ENCODE measurements at regions not wholly inside any gene's neighbourhood (a gene's known extent, or its start where the extent isn't known, plus 50 kb on each side); places are given as distances from the start of the nearest gene placed in this dataset.

GRCh38 chr2:6787376-6787775 is 78.3 kb downstream of the CMPK2 start:
- no peaks in the 10 kb centered on the region for H3F3A ChIP-seq (replicated peaks; ENCODE audit: insufficient read depth)

More at GRCh38 chr2:6787376-6787775, 78.3 kb downstream of the CMPK2 start:
- Histone ChIP-seq H4K20me1 (ENCODE audit: insufficient read depth) (no peaks in the 10 kb centered on the region), H3K79me2 (ENCODE audit: insufficient read depth) (no peaks in the 10 kb centered on the region), H3K4me3 (ENCODE audit: low read depth in 2 of 2, low read length in 1 of 2) (no peak overlapping the region), H3K9me3 (no peaks in the 10 kb centered on the region), H3K9ac (no peak overlapping the region), H3K36me3 (replicated peaks in 1 of 2; ENCODE audit: control insufficient read depth in 1 of 2, insufficient read depth in 2 of 2, low read length in 1 of 2) (no peaks in the 10 kb centered on the region), H3K9me2 (no peaks in the 10 kb centered on the region), H3K4me1 (ENCODE audit: control insufficient read depth in 1 of 2, insufficient read depth in 2 of 2, low read depth in 1 of 2, low read length in 1 of 2) (peaks cover 0 to 3% of the 10 kb centered on the region in 2 experiments; a peak in 1 of 4 replicates), H3K4me2 (no peak overlapping the region), H3K27ac (ENCODE audit: low read depth in 2 of 2, low read length in 1 of 2) (no peak overlapping the region), H3K27me3 (ENCODE audit: insufficient read depth) (no peaks in the 10 kb centered on the region), H2AFZ (ENCODE audit: low read depth) (no peak overlapping the region)
- WGBS (ENCODE audit: low lambda C conversion rate): 15% methylated on average over 1 of the region's 1 CpG
- ChIA-PET POLR2A (no interaction called here), CTCF (no interaction called here)
- TF ChIP-seq ZBTB33 (IDR thresholded peaks at IDR 0.05; ENCODE audit: borderline replicate concordance, low read depth): no peak
- no peak for TF ChIP-seq MEF2A (IDR thresholded peaks at IDR 0.05; ENCODE audit: borderline replicate concordance, low read depth)
- no peak for TF ChIP-seq RXRA (IDR thresholded peaks at IDR 0.05; ENCODE audit: borderline replicate concordance, low read depth)
- TF ChIP-seq SMC3 (IDR thresholded peaks at IDR 0.05; ENCODE audit: low read depth, low read length): no peak
- no peak for TF ChIP-seq YY1 (IDR thresholded peaks at IDR 0.05; ENCODE audit: low read depth)
- TF ChIP-seq USF2 (IDR thresholded peaks at IDR 0.05; ENCODE audit: borderline replicate concordance, low read depth, low read length): no peak
- no peak for TF ChIP-seq TCF12 (IDR thresholded peaks at IDR 0.05)
- TF ChIP-seq EZH2phosphoT487 (IDR thresholded peaks at IDR 0.05; ENCODE audit: borderline replicate concordance, low read depth): no peak
- TF ChIP-seq JUND (IDR thresholded peaks at IDR 0.05): no peak
- TF ChIP-seq EP300 (IDR thresholded peaks at IDR 0.05; ENCODE audit: borderline replicate concordance in 1 of 2, low read depth in 1 of 2, low read length in 1 of 2): no peak
- TF ChIP-seq ELF1 (IDR thresholded peaks at IDR 0.05): no peak
- TF ChIP-seq FOXJ3 (CRISPR knock-in tag; IDR thresholded peaks at IDR 0.05): no peak
- no peak for TF ChIP-seq REST (IDR thresholded peaks at IDR 0.05; ENCODE audit: low read depth, low read length)
- TF ChIP-seq PBX3 (IDR thresholded peaks at IDR 0.05): no peak
- TF ChIP-seq CTCF (IDR thresholded peaks at IDR 0.05): no peak
- no peak for TF ChIP-seq NFIC (IDR thresholded peaks at IDR 0.05; ENCODE audit: borderline replicate concordance)
- DNase-seq: no peak

Measured in SK-N-SH (cell line).